ENCODE measurements at regions not wholly inside any gene's neighbourhood (a gene's known extent, or its start where the extent isn't known, plus 50 kb on each side); places are given as distances from the start of the nearest gene placed in this dataset.

DNA sequence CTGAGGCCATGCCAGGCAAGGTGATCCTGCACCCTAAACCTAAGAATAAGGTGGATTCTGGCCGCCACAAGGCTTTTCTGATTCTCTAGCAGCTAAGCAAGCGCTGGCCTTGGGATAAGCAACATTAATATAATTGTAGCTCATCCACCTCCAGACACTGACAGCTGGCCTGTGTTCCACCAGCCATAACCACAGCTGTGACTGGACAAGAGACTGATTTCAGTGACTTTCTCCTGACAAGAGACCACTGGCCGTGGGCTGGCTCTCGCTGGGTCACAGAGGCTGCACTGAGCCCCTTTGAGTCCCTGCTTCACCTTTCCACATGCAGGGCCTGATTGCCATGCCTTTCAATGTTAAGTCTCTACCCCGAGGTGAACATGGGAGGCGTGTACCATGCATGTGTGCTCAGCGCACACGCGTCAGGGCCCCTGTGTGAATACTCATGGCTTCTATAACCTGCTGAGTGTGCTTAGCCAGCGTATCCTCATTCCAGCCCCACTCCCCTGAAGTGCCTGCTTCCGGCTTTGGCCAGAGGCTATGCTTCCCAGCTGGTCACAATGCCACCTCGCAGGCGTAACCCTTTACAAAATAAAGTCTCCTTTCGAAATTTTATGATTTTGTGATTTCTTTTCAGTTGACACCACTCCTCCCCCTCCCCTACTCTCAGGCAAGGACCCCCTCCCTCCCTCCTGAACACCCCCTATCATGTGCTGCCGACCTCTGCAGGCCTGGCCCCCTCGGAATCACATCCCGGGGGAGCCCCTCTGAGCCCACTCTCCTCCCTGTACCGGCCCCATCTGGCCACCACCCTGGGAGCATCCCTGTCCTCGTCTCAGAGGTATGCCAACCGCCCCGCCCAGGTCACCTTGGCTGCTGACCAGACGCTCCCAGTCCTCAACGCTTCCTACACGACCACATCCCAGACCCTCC is 128.1 kb downstream of the CTTN start:
- no peak overlapping the region for H3K27ac ChIP-seq (ENCODE audit: low read depth, low read length)
- no peak overlapping the region for H2AFZ ChIP-seq (ENCODE audit: low read depth, low read length, poor library complexity, severe bottlenecking)
- no TSS peak for BruUV-seq (replicated peaks)
- ChIA-PET CTCF (no interaction called here), RAD21 (ENCODE audit: low non-redundant PET in 1 of 2, low total read pairs in 2 of 2, uncharacterized antibody in 2 of 2, unreplicated experiment in 2 of 2) (no interaction called here), POLR2A (no interaction called here)
- H3K4me2 ChIP-seq (ENCODE audit: low read length): no peak overlapping the region
- TF ChIP-seq POLR2AphosphoS5 (IDR thresholded peaks at IDR 0.05; ENCODE audit: low read depth, low read length): no peak
- TF ChIP-seq, protein P1, sequence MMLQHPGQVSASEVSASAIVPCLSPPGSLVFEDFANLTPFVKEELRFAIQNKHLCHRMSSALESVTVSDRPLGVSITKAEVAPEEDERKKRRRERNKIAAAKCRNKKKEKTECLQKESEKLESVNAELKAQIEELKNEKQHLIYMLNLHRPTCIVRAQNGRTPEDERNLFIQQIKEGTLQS (IDR thresholded peaks at IDR 0.05): no peak
- TF ChIP-seq RAD21 (IDR thresholded peaks at IDR 0.05; ENCODE audit: low read depth): no peak
- no peak for TF ChIP-seq EZH2 (IDR thresholded peaks at IDR 0.05)
- TF ChIP-seq SP1 (IDR thresholded peaks at IDR 0.05; ENCODE audit: low read depth): no peak
- no peak for TF ChIP-seq ZNF274 (IDR thresholded peaks at IDR 0.05; ENCODE audit: low read depth, low read length)
- TF ChIP-seq, protein P2, sequence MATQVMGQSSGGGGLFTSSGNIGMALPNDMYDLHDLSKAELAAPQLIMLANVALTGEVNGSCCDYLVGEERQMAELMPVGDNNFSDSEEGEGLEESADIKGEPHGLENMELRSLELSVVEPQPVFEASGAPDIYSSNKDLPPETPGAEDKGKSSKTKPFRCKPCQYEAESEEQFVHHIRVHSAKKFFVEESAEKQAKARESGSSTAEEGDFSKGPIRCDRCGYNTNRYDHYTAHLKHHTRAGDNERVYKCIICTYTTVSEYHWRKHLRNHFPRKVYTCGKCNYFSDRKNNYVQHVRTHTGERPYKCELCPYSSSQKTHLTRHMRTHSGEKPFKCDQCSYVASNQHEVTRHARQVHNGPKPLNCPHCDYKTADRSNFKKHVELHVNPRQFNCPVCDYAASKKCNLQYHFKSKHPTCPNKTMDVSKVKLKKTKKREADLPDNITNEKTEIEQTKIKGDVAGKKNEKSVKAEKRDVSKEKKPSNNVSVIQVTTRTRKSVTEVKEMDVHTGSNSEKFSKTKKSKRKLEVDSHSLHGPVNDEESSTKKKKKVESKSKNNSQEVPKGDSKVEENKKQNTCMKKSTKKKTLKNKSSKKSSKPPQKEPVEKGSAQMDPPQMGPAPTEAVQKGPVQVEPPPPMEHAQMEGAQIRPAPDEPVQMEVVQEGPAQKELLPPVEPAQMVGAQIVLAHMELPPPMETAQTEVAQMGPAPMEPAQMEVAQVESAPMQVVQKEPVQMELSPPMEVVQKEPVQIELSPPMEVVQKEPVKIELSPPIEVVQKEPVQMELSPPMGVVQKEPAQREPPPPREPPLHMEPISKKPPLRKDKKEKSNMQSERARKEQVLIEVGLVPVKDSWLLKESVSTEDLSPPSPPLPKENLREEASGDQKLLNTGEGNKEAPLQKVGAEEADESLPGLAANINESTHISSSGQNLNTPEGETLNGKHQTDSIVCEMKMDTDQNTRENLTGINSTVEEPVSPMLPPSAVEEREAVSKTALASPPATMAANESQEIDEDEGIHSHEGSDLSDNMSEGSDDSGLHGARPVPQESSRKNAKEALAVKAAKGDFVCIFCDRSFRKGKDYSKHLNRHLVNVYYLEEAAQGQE (IDR thresholded peaks at IDR 0.05; ENCODE audit: low read depth): no peak
- no peak for TF ChIP-seq YY1 (IDR thresholded peaks at IDR 0.05; ENCODE audit: extremely low read depth, insufficient replicate concordance, low read depth, low read length)
- no peaks in the 10 kb centered on the region for H3K9me2 ChIP-seq (ENCODE audit: insufficient read depth)
- no peaks in the 10 kb centered on the region for H3K36me3 ChIP-seq (ENCODE audit: control insufficient read depth in 1 of 2, insufficient read depth in 2 of 2, low read length in 2 of 2)
- H3K4me3 ChIP-seq (replicated peaks in 1 of 2; ENCODE audit: low read depth in 1 of 2, low read length in 2 of 2): no peak overlapping the region
- H3K9me3 ChIP-seq (ENCODE audit: control insufficient read depth in 1 of 2, insufficient read depth in 1 of 2, low read depth in 1 of 2, low read length in 2 of 2): no peaks in the 10 kb centered on the region
- no peaks in the 10 kb centered on the region for H3K27me3 ChIP-seq (ENCODE audit: insufficient read depth, low read length)
- ATAC-seq (no peak), DNase-seq (ENCODE audit: low read depth, low spot score) (no peak)
- peaks cover 0 to 13% of the 10 kb centered on the region in 2 experiments; a peak in 3 of 4 replicates for H3K4me1 ChIP-seq (ENCODE audit: control insufficient read depth in 1 of 2, insufficient read depth in 2 of 2, low read length in 2 of 2)
- intact Hi-C loops (cut with micrococcal nuclease): no loop called here
- no peak overlapping the region for H3K9ac ChIP-seq (ENCODE audit: low read length)
- H4K20me1 ChIP-seq (ENCODE audit: insufficient read depth): no peaks in the 10 kb centered on the region
- no peaks in the 10 kb centered on the region for H3K79me2 ChIP-seq (ENCODE audit: insufficient read depth, low read length)
